ENCODE measurements at regions not wholly inside any gene's neighbourhood (a gene's known extent, or its start where the extent isn't known, plus 50 kb on each side); places are given as distances from the start of the nearest gene placed in this dataset.
"Not testable (repeated sequence)": the region's sequence is repeated elsewhere in the genome, so short reads cannot be mapped to it uniquely, and the experiment has no call there.

DNA sequence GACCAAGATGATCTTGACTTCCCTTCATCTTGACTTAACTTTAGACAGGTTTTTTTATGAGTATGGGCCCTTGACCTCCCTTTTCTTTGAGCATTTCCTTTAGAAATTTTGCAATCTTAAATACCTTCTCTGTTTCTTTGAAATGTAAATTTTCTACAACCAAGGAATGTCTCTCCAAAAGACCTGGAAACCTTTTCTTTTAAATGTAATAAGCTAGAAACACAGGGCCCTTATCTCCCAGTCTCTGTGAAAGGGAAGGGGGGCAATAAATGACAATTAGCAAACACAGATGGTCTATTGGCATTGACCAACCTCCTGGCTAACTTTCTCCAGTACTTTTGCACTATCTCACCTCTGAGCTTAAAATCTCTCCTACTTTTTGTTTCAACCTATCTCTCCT lies 144.3 kb upstream of the GK2 start:
- intact Hi-C loops (cut with DNase I), result no loop called here
- Histone ChIP-seq H3K9me3 (peaks cover 0 to 11% (median 0%) of the 10 kb centered on the region in 4 donors), H3K4me1 (peaks cover 0 to 11% (median 5%) of the 10 kb centered on the region in 4 donors), H3K36me3 (no peaks in the 10 kb centered on the region), H3K4me3 (no peak overlapping the region), H3K27me3 (no peaks in the 10 kb centered on the region), H3K27ac (replicated peaks in 1 of 4) (no peak overlapping the region)
- TF ChIP-seq POLR2AphosphoS5 (IDR thresholded peaks at IDR 0.05) (no peak), CTCF (IDR thresholded peaks at IDR 0.05) (no peak), POLR2A (IDR thresholded peaks at IDR 0.05; ENCODE audit: low read depth) (no peak), EP300 (IDR thresholded peaks at IDR 0.05) (no peak)
- no peak for DNase-seq (ENCODE audit: extremely low spot score)

GRCh38 chr4:79551555-79551954 lies 143.5 kb upstream of the GK2 start:
- no peak for DNase-seq (ENCODE audit: extremely low spot score)
- Histone ChIP-seq H3K36me3 (no peaks in the 10 kb centered on the region), H3K27ac (replicated peaks in 1 of 4) (no peak overlapping the region), H3K4me3 (no peak overlapping the region), H3K27me3 (no peaks in the 10 kb centered on the region), H3K9me3 (peaks cover 0 to 11% (median 0%) of the 10 kb centered on the region in 4 donors), H3K4me1 (peaks cover 0 to 13% (median 5%) of the 10 kb centered on the region in 4 donors)
- intact Hi-C loops (cut with DNase I), result no loop called here
- TF ChIP-seq POLR2AphosphoS5 (IDR thresholded peaks at IDR 0.05) (no peak), POLR2A (IDR thresholded peaks at IDR 0.05; ENCODE audit: low read depth) (no peak), EP300 (IDR thresholded peaks at IDR 0.05) (no peak), CTCF (IDR thresholded peaks at IDR 0.05) (no peak)
- WGBS, result 88% methylated on average over 5 of the region's 5 CpGs

DNA sequence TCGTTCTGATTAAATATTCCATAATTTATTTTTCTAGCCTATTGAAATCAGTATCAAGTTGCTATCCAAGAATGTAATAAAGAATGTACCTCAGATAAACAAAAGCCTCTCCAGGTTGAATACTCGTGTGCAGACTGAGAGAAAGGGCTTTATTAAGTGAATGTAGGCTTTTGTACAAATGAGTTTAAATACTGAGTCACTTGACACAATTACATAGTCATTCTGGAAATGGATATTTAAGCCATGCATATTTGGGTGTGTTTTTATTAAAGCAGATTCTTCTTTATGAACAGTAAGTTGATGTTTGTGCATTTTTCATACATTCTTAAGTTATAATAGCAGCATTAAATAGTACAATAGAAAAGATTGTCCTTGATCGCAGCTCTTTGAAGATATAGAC lies 139.8 kb upstream of the GK2 start:
- Histone ChIP-seq H3K9me3 (peaks cover 0 to 11% (median 0%) of the 10 kb centered on the region in 4 donors), H3K27me3 (no peaks in the 10 kb centered on the region), H3K4me3 (no peak overlapping the region), H3K36me3 (no peaks in the 10 kb centered on the region), H3K27ac (replicated peaks in 1 of 4) (no peak overlapping the region), H3K4me1 (peaks cover 0 to 18% (median 9%) of the 10 kb centered on the region in 4 donors)
- WGBS, result 55% methylated on average over 3 of the region's 3 CpGs
- intact Hi-C loops (cut with DNase I), result no loop called here
- no peak for DNase-seq (ENCODE audit: extremely low spot score)
- TF ChIP-seq POLR2A (IDR thresholded peaks at IDR 0.05; ENCODE audit: low read depth), result no peak
- TF ChIP-seq POLR2AphosphoS5 (IDR thresholded peaks at IDR 0.05), result no peak
- no peak for TF ChIP-seq CTCF (IDR thresholded peaks at IDR 0.05)
- TF ChIP-seq EP300 (IDR thresholded peaks at IDR 0.05), result no peak

GRCh38 chr4:79545292-79545691 lies 137.3 kb upstream of the GK2 start:
- WGBS, result 64% methylated on average over 1 of the region's 1 CpG
- not testable (repeated sequence) for H3K36me3 ChIP-seq

DNA sequence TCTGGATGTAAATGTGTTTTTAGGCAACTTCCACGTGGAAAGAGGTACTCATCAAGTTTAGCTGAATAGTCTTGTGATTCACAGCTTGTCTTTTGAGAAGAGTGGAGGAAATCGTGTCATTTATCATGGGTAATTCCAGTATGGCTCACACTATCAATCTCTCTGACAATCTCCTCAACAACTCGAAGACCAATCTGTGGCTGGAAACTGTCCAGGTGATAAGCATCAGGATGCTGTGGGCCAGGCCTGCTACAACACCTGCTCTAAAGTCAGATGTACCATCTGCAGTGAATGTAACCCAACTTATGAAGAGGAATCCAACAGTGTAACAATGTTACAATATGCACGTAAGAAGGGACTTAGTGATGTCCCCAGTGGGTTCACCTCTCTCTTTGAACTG lies 132.1 kb upstream of the GK2 start:
- H3K9me3 ChIP-seq, result no peaks in the 10 kb centered on the region
- H3K27me3 ChIP-seq, result no peaks in the 10 kb centered on the region
- H3K4me3 ChIP-seq, result no peak overlapping the region
- H3K36me3 ChIP-seq, result no peaks in the 10 kb centered on the region
- peaks cover 0 to 1% (median 0%) of the 10 kb centered on the region in 4 donors for H3K4me1 ChIP-seq
- WGBS, result 58% methylated on average over 4 of the region's 4 CpGs
- intact Hi-C loops (cut with DNase I), result no loop called here
- H3K27ac ChIP-seq (replicated peaks in 1 of 4), result no peak overlapping the region
- TF ChIP-seq POLR2AphosphoS5 (IDR thresholded peaks at IDR 0.05) (no peak), EP300 (IDR thresholded peaks at IDR 0.05) (no peak), CTCF (IDR thresholded peaks at IDR 0.05) (no peak), POLR2A (IDR thresholded peaks at IDR 0.05; ENCODE audit: low read depth) (no peak)
- DNase-seq (ENCODE audit: extremely low spot score), result no peak

More at GRCh38 chr4:79545292-79545691, 137.3 kb upstream of the GK2 start:
- H3K27me3 ChIP-seq; H3K9me3 ChIP-seq; H3K4me3 ChIP-seq; DNase-seq (ENCODE audit: extremely low spot score); H3K27ac ChIP-seq (replicated peaks in 1 of 4); intact Hi-C loops (cut with DNase I): not testable (repeated sequence)
- H3K4me1 ChIP-seq, result peaks cover 0 to 18% (median 9%) of the 10 kb centered on the region in 4 donors

All from esophagus muscularis mucosa (tissue), 4 donors.